Esophagus muscularis mucosa (tissue), 3 donors: ENCODE measurements at regions not wholly inside any gene's neighbourhood (a gene's known extent, or its start where the extent isn't known, plus 50 kb on each side); places are given as distances from the start of the nearest gene placed in this dataset.

Experiments
- CTCF ChIP-seq, 3 experiments: fragments of 200-600 bp in 2 of 3; fragments of 450-650 bp in 1 of 3; sonication (generic) in 2 of 3; IDR thresholded peaks; one replicate each; pipeline ENCODE4 v1.5.1; 2017 to 2019; ENCODE audit warnings: antibody characterized with exemption in 3 of 3, mild to moderate bottlenecking in 2 of 3, moderate library complexity in 1 of 3
- POLR2A ChIP-seq: fragments of 450-650 bp; IDR thresholded peaks from one replicate; pipeline ENCODE4 v1.6.1; 2017; ENCODE audit warnings: antibody characterized with exemption, moderate library complexity, mild to moderate bottlenecking, low read depth

GRCh38 chr10:130491693-130492050, 355.5 kb downstream of the GLRX3 start:
- no peak for TF ChIP-seq CTCF (IDR thresholded peaks at IDR 0.05)
- TF ChIP-seq POLR2A = no peak
